K562 (cell line): ENCODE measurements at regions not wholly inside any gene's neighbourhood (a gene's known extent, or its start where the extent isn't known, plus 50 kb on each side); places are given as distances from the start of the nearest gene placed in this dataset.

Experiments
- CC2D1A ChIP-seq: fragments of 450-650 bp; IDR thresholded peaks from 2 replicates; pipeline ENCODE4 v1.6.1; 2017; ENCODE audit warnings: mild to moderate bottlenecking
- CEBPB ChIP-seq: fragments of 450-650 bp; IDR thresholded peaks from 2 replicates; pipeline ENCODE4 v1.6.1; 2016; ENCODE audit warnings: missing genetic modification characterization, missing compliant biosample characterization
- CHD4 ChIP-seq: fragments of 200-600 bp; sonication (generic); IDR thresholded peaks from 3 replicates; pipeline ENCODE4 v1.6.1; 2012; ENCODE audit warnings: low read depth, mild to moderate bottlenecking, mixed read lengths, low read length, inconsistent platforms; ENCODE audit not compliant: insufficient read depth, insufficient replicate concordance, poor library complexity, severe bottlenecking
- KDM2B ChIP-seq: fragments of 250-450 bp; sonication (Bioruptor Pico); IDR thresholded peaks from 2 replicates; pipeline ENCODE4 v1.8.0; 2021; ENCODE audit warnings: mild to moderate bottlenecking, moderate library complexity
- MAFG ChIP-seq: fragments of 450-650 bp; conservative IDR thresholded peaks from 2 replicates; pipeline ENCODE4 v1.6.1; 2016; ENCODE audit warnings: missing genetic modification characterization, missing compliant biosample characterization
- NR3C1 ChIP-seq: sonication (generic); formaldehyde crosslinking; IDR thresholded peaks from 2 replicates; pipeline ENCODE4 v1.8.1; 2022; ENCODE audit warnings: missing genetic modification reagents
- POLR2H ChIP-seq: IDR thresholded peaks from 2 replicates; pipeline ENCODE4 v1.6.1; 2016; ENCODE audit warnings: missing genetic modification characterization, low read depth, mild to moderate bottlenecking, control low read depth, missing compliant biosample characterization, moderate library complexity
- RREB1 ChIP-seq: fragments of 250-450 bp; sonication (Bioruptor Pico); IDR thresholded peaks from 2 replicates; pipeline ENCODE4 v1.4.0; 2020
- SMC3 ChIP-seq: conservative IDR thresholded peaks from 2 replicates; pipeline ENCODE4 v1.6.1; 2011; ENCODE audit warnings: low read depth, low read length, improper control_type of control experiment; ENCODE audit not compliant: insufficient read depth
- ZBTB40 ChIP-seq, 2 experiments: fragments of 450-650 bp in 1 of 2; sonication (generic) in 1 of 2; formaldehyde crosslinking in 1 of 2; IDR thresholded peaks; 2 replicates each; pipeline versions ENCODE4 v1.7.1 to v1.9.0; 2016 to 2022; ENCODE audit warnings: inconsistent platforms in 1 of 2, mild to moderate bottlenecking in 1 of 2, missing genetic modification reagents in 1 of 2
- ZBTB7A ChIP-seq: IDR thresholded peaks from 2 replicates; pipeline ENCODE4 v1.6.1; 2011; ENCODE audit warnings: low read depth, mild to moderate bottlenecking, low read length, moderate library complexity, borderline replicate concordance; ENCODE audit not compliant: control insufficient read depth
- ZNF165 ChIP-seq: fragments of 250-450 bp; sonication (Bioruptor Pico); IDR thresholded peaks from 2 replicates; pipeline ENCODE4 v1.4.0; 2020; ENCODE audit warnings: borderline replicate concordance

GRCh38 chr3:153221748-153222162, 59.7 kb downstream of the RAP2B start (continued):
- peak; percentile 74 for TF ChIP-seq ZBTB40 (IDR thresholded peaks at IDR 0.05)
- no peak for TF ChIP-seq ZBTB40 (CRISPR knock-in tag; IDR thresholded peaks at IDR 0.05)
- TF ChIP-seq CEBPB (tag): peak; percentile 25; the same call in 1 of the 2 replicates
- no peak for TF ChIP-seq CHD4
- no peak for TF ChIP-seq RREB1 (CRISPR knock-in tag)
- TF ChIP-seq NR3C1 (CRISPR knock-in tag): no peak
- peak; percentile 41; the same call in 1 of the 2 replicates for TF ChIP-seq POLR2H (tag)
- TF ChIP-seq ZNF165 (CRISPR knock-in tag): no peak
- no peak for TF ChIP-seq ZBTB7A
- no peak for TF ChIP-seq MAFG
- no peak for TF ChIP-seq KDM2B (CRISPR knock-in tag)
- no peak for TF ChIP-seq SMC3
- TF ChIP-seq CC2D1A: peak; percentile 45
